GM12873 (cell line): ENCODE measurements at regions not wholly inside any gene's neighbourhood (a gene's known extent, or its start where the extent isn't known, plus 50 kb on each side); places are given as distances from the start of the nearest gene placed in this dataset.

ENCODE experiments used
- CTCF ChIP-seq: IDR thresholded peaks from 2 replicates; pipeline ENCODE4 v1.5.1; 2012; ENCODE audit warnings: low read depth, mild to moderate bottlenecking, moderate library complexity, low read length, control low read depth; ENCODE audit not compliant: insufficient read depth; ENCODE audit errors: missing control alignments

- no peak for TF ChIP-seq CTCF
Measured at GRCh38 chr14:48786498-48786897, 799.7 kb downstream of the RPS29 start.

- no peak for TF ChIP-seq CTCF
Measured at GRCh38 chr14:48771717-48772116, 814.5 kb downstream of the RPS29 start.

GRCh38 chr14:48751293-48751692, 834.9 kb downstream of the RPS29 start:
- TF ChIP-seq CTCF, result no peak

- TF ChIP-seq CTCF, result no peak
Measured at GRCh38 chr14:48748151-48748675, 838.0 kb downstream of the RPS29 start.

- TF ChIP-seq CTCF, result no peak
Measured at GRCh38 chr14:48747561-48748089, 838.6 kb downstream of the RPS29 start.

GRCh38 chr14:48744202-48744601, 842.0 kb downstream of the RPS29 start:
- no peak for TF ChIP-seq CTCF

- no peak for TF ChIP-seq CTCF
Measured at GRCh38 chr14:48738186-48738925, 847.8 kb downstream of the RPS29 start.
